ENCODE measurements at regions not wholly inside any gene's neighbourhood (a gene's known extent, or its start where the extent isn't known, plus 50 kb on each side); places are given as distances from the start of the nearest gene placed in this dataset.

DNA sequence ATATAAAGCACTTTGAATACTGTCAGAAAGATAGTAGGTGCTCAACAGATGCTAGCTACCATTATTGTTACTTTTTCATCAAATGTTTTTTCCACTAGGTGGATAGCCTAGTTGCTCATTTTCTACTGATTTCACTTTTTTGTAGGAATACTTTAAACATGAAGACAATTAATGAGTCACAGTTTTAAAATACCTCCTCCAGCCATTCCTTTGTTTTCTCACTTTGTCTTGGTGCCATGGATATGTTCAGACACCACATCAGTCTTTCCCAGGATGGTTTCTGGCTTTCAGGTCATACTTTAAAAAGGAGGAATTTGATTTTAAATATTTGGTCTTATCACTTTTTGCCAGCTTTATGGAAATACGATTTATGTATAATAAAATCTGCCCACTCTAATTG, 147.1 kb upstream of the MGMT start:
- DNase-seq: no peak

DNA sequence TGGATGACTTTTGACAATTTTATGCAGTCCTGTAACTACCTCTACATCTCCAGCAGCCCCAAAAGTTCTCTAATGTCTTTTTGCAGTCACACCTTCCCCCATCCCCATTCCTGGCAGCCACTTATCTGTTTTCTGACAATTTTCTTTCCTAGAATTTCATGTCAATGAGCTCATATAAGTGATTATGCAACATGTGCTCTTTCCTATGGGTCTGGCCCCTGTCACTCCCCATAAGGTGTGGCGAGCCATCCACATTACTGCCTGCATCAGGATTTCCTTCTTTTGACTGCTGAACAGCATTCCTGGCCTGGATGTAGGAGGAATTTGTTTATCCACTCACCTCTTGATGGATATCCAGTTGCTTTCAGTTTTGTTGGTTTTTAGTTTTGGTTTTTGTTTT, 146.7 kb upstream of the MGMT start:
- DNase-seq: no peak

DNA sequence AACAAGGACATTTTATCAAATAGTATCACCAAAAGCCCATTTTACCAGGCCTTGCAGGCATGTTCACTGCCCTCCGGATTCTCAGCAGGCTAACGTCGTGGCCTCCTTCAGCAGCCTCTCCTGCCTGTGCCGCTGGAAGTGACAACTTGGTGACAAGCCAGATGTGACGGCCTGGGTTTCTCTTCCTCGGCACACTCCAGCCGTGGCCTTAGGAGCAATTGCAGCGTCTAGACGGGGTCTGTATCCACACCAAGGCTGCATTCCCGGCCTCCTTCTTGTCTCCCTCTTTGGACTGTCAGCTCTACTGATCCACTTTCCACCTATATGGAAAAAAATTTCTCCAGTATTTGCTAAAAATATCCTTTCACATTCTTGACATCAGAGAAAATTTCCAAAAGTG, 145.3 kb upstream of the MGMT start:
- no peak for DNase-seq

DNA sequence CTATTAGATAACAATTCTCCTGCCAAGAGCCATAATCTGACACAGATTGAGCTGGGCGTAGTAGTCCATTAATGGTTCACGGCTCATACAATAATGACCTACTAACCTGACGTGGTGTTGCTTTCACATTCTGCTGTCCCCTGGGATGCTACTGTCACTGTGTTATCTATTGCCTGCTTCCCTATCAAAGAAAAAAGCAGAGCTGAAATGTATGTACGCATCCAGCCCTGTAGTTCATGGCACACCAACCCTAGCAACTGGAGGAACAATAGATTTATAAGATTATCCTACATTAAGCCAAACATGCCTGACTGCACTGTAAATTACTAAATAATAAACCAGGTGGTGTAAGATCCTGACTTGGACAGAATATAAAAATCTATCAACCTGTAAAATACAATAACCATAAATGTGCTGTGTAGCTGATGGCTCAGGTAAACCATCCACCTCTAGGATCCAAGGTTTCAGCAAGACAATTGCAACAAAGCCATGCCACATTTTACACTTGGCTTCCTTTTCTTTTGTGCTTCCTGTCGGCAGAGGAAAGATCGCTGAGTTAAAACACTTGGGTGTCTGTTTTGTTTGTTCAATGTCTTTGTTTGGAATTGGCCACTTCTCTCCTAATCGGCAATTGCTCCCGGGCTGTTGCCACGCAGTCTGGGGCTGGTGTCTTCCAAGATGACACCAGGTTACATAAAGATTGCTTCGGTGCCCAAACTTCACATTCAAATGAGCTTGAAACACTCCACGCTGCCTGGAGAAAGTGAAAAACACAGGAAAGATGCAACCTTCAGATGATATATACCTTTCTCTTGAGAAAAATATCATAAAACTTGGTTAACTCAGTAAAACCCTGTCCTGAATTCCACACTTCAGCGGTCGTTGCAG, 143.9 kb upstream of the MGMT start:
- DNase-seq: no peak

DNA sequence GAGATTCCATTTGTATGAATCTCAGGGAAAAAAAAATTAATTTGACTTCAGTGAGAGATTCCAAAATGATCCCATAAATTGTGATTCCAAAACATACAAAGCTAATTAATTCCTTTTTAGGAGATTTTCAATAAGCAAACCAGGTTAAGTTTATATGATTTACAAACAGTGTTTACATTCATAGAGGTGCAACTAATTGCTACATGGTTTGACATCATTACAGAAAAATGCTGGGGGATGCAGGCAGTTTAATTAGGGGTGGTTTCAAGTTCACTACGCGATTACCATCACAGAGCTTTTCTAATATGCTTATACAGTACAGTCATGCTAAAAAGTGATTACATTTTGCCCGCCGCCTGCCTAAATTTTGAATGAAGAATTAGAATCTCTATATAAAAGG, 143.2 kb upstream of the MGMT start:
- DNase-seq: no peak

DNA sequence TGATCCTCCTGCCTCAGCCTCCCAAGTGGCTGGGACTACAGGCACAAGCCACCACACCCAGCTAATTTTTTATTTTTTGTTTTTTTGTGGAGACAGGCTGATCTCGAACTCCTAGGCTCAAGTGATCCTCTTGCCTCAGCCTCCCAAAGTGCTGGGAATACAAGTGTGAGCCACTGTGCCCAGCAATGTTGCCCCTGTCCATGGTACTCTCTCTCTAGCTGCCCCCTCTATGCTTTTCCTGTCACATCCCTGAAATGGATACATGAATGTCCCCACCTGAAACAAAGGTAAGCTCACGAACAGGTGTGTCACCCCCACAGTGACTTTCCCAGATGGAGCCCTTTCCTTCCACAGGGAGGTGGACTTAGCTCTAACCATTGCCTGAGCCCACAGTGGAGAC, 141.1 kb upstream of the MGMT start:
- DNase-seq: no peak

DNA sequence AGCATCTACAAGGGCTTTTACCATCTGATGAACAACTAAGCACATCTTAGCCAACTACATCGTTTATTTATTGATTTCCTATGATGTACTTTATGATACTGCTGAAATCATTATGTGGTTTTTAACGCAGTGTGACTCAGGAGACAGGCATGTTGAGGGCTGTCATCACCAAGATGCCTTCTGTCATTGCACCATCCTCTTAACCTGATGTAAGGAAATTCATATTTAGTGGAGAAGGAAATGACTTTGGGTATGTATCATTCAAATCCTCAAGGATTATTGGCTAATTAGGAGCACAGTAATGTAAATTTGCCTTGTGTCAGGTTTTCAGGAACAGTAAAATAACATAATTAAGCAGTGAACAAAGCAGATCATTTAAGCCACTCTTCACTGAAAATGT, 138.5 kb upstream of the MGMT start:
- DNase-seq: no peak

DNA sequence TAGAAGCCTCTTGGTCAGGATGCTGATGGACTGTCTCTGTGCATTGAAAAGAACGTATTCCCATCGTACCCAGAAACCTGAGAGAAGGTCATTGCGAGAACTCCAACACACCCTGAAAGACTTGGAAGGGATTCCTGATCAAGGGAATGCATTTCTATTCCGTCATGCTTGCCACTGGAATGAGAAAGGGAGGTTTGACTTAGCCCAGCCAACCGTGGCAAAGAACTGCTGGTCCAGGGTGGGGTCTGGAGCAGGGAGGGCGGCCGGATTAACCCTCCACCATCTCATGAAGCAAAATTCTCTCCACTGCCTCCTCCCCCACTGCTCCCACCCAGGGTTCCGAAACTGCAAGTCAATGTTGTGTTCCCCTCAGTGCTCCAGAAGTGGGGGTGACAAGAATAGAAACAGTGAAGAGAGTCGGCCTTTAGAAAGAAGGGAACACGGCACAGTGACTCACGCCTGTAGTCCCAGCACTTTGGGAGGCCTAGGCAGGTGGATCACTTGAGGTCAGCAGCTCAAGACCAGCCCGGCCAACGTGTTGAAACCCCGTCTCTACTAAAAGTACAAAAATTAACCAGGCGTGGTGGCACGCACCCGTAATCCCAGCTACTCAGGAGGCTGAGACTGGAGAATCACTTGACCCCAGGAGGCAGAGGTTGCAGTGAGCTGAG, 137.5 kb upstream of the MGMT start:
- no peak for DNase-seq

DNA sequence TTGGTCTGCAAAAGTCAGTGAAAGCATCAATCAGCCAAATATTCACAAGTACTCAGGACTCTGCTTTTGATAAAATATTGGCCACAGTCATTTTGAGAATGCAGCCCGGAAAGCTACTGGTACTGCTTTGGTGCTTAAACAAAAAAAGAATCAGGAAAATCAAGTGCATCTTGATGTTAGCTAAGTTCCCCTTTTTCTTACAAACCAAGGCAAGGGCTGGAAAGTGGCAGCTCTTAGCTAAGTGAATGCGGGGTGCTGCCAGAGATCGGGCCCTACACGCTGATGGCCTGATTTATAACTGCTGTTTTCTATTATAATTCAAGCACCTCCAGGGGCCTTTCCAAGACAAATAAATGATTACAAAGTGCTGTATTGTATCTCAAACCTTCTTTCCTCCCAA, 136.8 kb upstream of the MGMT start:
- DNase-seq: no peak

DNA sequence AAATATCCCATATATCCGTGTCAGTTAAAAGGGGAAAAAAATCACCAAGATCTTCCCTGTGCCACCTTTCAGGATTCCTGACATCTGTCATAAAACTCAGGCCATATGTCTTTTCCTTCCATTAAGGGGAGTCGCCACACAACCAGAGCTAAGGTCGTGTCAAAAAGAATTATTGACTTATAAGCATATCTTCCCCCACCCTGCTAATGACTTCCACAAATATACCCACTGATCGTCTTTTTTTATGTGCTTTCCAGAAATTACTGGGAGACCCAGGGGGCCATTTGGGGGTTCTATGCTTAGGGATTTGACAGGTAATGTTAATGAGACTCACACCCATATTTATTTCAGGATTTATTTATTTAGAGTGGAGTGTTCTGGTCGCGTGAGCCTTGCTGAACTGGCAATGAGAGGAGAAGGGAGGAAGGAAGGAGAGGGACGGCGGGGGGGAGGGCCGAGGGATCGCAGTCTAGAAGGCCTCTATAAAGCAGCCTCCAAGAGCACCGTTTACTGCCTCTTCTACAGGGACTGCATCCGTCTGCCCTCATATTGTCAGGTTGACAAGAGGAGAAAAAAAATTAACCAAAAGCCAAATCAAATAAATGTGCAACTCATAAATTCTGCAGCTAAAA, 135.7 kb upstream of the MGMT start:
- peak; percentile 39 to 66 for DNase-seq

DNA sequence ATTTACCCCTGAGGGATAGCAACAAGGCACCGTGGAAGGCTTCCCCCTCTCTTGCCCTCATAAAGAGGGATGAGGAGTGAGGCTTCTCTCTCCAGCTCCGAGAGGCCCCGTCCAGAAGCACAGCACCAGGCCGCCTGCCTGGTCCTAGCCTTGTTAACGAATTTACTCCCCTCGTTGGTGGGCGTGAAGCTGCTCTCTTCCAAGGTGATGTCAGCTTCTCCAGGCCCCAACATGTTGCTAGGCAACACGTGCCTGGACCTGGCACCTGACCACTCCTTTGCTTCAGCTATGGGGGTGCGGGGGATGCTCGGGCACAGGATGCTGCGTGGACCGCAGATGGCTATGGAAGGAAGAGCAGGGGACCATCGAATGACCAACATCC, 135.2 kb upstream of the MGMT start:
- DNase-seq: no peak

DNA sequence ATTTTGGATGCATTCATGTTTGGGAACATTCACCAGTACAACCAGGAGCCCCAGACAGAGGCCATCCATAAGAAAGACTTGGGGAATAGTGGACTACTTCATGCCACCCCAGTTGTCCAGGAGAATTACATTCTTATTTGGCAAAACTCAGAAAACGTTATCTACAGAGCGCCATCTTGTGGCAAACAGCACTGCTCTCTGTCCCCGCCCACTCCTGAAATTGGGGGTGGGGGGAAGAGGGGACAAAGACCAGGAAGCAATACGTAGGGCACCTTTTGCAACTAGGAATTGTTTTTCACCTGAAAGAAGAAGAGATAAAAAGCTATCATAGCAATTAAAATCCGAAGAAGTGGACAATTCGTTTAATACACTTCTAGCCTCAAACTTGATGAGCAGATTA, 134.6 kb upstream of the MGMT start:
- peak in 1 of 2 experiments; percentile 44 for DNase-seq

DNA sequence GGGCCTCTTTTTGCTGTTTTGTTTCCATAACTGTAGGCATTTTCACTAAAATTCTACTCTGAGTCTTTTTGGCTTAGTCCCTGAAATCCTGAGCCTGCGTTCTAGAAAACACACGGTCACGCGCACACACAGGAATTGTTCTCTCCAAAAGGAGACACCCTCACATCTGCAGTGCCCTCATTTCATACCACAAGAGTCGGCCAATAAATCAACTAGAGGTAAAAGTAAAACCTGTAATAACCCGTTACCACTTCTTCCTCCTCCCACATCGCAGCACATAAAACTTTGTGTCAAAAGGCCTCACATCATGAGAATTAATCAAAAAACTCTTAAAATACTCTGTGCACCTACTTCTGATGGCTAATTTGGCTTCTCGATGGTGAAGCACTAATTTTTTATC, 133.3 kb upstream of the MGMT start:
- no peak for DNase-seq

DNA sequence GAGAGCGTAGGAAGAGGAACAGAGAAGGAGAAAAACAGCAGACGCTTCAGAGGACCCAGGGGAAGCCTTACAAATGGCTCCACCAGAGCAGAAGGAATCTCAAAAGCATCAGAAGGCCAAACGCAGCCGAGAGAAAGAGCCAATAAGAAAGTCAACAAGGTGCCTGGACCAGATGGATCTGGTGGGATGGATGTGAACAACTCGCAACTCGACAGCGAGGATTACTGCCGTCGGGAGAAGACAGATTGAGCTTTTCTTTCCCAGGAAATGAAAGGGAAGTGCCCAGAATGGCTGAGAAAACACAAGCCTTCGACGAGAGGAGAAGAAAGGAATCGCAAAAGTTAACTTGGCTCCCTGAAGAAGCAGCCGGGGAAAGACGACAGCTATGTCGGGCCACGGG, 132.8 kb upstream of the MGMT start:
- DNase-seq: peak in 1 of 2 experiments; percentile 0

DNA sequence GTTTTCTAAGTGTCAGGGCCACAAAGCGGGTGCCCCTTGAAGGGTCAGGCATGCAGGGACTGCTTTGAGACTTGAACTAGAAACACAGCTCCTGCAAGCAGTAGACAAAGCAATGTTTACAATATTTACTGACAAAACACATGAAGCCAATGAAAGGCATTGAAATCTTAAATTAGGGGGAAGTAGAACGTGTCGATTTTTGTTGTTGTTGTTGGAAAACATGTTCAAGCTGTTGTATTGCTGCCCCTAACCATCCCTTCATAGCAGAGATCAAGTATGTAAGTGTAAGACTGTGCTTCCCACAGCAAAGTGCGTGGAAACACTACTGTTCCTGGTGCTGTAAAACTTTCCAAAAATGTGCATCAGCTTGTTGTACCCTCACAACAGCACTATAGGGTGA, 131.6 kb upstream of the MGMT start:
- no peak for DNase-seq

DNA sequence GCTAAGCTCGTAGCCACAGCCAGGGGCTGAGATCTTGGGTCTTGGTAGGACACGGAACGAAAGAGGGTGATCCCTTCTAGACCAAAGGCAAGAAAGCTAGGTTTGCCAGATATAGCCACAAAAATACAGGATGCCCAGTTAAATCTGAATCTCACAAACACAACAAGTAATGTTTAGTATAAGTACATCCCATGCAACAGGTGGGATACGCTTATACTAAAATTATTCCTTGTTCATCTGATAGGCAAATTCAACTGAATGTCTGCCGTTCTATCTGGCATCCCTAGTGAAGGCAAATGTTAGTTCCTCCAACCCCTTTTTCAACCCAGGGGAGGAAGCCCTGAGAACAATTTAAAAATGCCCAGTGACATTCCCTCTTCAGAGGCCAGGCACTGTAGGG, 131.1 kb upstream of the MGMT start:
- DNase-seq: no peak

DNA sequence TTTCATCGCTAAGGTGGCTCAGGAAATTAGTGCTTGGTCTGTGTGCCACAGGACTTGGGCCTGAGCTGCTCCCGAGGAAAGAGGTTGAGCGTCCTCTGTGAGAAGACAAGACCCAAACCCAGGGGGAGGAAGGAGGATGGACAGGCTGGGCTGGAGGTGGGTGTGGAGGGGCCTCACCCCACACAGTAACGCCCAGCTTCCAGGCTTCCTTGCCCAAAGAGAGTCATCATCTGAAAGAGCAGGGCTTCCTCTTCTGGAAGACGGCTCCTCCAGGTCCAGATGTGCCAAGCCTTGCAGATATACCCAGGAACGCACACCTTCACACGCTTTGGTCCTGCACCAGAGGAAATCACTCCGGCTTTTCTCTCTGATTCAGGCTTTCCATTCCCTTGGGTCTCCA, 127.8 kb upstream of the MGMT start:
- no peak for DNase-seq

DNA sequence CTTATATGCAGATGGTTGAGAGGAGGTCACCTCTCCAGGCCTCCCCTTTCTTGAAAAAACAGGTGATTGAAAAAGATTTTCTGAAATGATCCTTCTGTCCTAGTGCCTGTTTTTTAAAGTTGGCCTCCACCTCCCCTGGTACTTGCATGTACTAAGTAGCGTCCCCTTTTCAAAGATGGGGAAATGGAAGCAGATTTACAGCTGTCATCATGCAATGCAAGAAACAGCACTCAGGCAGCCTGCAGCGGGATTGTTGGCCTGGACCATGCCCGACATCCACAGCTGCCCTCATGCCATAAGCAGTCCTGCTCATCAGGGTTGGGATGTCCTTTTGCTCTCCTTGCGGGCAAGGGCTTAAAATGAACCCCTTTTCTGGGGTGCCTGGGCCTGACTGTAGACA, 127.2 kb upstream of the MGMT start:
- no peak for DNase-seq

DNA sequence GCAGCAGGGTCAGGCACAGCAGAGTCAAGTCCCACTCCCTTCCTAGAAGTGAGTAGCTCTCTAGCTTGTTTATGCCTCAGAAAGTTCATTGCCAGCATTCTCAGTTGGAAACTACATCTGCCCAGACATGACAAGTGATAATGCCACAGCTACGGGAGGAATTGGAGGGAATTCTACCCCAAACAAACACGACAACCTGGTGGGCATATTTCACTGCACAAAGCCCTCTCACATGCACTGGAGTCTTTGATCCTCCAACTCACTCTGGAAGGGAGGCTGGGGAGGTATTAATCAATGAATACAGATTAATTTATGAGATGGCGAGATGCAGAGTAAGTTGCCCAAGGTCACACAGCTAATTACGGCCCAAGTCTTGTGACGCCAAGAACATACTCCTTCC, 126.0 kb upstream of the MGMT start:
- DNase-seq: no peak

DNA sequence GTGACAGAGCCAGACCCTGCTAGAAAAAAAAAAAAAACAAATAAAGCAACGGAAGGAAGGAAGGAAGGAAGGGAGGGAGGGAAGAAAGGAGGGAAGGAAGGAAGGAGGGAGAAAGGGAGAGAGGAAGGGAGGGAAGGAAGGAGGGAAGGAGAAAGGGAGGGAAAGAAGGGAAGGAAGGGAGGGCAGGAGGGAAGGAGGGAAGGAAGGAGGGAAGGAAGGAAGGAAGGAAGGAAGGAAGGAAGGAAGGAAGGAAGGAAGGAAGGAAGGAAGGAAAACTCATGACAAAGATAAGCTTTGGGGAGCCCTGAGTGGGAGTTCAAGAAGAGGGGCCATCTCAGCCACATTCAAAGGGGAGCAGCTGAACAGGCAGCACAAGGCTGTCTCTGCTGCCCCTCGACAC, 124.7 kb upstream of the MGMT start:
- no peak for DNase-seq

DNA sequence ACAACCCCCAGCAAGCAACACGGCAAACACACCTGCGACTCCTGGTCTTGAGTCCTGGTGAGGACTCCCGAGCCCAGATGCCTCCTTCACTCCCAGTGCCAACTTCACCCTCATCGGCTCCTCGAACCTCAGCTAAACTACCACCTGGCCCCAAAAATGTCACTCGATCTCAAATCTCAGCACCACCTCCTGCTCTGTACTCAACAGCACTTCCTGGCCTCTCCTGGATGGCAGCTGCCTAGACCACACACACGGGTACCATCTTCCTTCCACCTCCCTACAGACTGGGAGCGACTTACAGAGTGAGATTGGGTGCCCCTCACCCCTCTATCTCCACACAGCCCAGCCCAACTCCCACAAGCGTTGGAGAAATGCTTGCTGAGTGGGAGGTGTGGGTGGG, 123.9 kb upstream of the MGMT start:
- DNase-seq: no peak

DNA sequence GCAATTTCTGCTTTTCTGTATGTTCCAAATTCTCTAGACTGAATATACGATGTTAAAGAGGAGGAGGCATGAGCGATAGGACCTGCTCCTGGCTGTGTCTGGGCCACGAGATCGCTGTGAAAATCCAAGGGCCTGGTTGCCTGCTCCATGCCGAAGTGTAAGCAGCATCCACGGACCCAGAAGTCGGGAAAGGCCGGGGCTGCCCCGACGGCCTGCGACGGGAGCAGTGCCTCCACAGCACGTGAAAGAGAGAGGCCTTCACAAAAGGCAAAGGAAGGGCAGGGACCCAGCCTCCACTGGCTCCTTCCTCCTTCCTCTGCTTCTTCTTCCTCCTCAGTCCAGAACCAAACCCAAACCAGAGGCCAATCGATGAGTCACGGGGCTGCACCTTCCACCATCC, 122.9 kb upstream of the MGMT start:
- DNase-seq: no peak

DNA sequence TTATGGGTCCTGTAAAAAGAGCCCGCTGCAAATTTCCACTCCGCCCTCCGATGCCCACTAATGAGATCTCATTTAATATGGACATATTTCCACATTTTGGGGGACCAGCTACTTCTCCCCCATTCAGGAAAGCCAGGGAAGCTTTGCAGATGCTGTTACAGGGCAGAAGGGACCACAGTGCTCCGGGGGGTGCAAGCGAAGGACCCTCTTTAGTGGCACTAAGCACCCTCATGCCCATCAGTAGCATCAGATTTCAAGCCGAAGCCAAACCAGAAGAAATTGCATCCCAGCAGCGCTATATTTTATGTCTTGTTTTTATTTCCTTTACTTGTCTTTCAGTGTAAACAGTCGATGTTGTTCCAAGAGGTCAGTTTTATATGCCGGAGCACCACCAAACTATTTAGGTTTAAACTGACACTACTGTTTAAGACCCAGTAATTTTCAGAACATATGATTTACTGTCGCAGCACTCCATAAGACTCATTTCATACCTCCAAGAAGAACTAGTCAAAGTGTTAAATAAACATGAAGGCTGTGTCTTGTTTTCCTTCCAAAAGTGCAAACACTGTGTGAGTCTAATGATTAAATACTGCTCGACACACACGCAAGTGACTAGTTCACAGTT, 122.2 kb upstream of the MGMT start:
- no peak for DNase-seq

DNA sequence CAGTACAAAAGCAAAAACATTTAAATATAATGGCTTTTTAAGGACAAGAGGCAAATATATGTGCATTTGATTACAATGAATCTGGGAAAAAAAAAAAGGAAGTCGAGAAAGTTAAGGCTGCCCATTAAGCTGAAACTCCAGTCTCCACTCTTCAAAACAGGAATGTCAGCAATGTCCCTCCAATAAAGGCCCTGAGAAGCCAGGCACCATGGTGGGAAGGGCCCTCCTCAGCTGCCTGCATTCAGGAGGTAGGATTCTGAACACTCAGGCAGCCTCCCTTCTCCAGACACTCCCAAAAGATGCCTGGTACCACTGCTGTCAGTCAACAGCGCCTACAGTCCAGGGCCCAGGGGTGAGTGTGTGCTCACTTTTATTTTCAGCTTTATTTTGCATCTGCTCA, 121.3 kb upstream of the MGMT start:
- no peak for DNase-seq

Measured in NCI-H524 (cell line).